HUDEP-2 (cell line): ENCODE measurements at regions not wholly inside any gene's neighbourhood (a gene's known extent, or its start where the extent isn't known, plus 50 kb on each side); places are given as distances from the start of the nearest gene placed in this dataset.

Experiments
- DNase-seq, 76 experiments: peaks; one replicate each; lab custom pipeline; 2025; ENCODE audit not compliant: unreplicated experiment in 76 of 76; lab: John Stamatoyannopoulos, UW

GRCh38 chr1:117678246-117678977 is 72.6 kb downstream of the TENT5C start:
- DNase-seq, result peak in 35 of 76 experiments; percentile 6 to 47 (median 27)

GRCh38 chr1:117679299-117679698 is 73.5 kb downstream of the TENT5C start:
- no peak for DNase-seq

DNA sequence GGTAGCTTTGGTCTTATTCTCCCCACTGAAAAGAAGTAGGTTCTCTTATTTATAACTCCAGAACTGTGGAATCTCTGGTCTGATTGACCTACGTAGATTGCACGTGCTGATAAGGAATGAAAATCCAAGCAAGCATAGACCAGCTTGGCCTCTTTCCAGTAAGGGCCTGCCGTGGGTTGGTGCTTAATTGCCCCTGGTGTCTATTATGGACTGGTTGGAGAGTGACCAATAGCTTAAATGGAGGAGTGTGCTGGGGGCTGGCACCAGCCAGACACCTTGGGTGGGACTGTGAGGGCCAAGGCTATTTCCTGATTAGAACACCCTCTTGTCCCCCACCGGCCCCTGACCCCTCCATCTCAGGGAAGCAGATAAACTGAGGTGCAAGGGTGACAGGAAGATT is 74.0 kb downstream of the TENT5C start:
- no peak for DNase-seq

- DNase-seq, result no peak
Measured at GRCh38 chr1:117680316-117681002, 74.6 kb downstream of the TENT5C start.

- no peak for DNase-seq
Measured at GRCh38 chr1:117681093-117681900, 75.4 kb downstream of the TENT5C start.

DNA sequence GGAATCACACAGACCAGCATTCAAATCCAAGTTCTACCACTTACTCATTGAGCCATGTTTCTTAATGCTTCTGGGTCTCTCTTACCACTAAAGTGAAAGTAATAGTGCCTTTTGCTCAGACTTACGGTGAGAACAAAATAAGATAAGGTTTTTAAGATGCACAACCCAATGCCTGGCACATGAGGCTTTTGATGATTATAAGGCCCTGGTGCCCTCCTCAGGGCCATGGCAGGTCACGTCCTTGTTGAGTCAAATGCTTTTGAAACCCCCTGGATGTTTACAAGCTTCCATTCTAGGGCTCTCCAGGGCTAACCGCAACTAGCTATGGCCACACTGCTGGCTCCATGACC is 76.0 kb downstream of the TENT5C start:
- DNase-seq, result no peak

- no peak for DNase-seq
Measured at GRCh38 chr1:117682372-117682771, 76.5 kb downstream of the TENT5C start.

GRCh38 chr1:117683571-117684285 is 77.9 kb downstream of the TENT5C start:
- no peak for DNase-seq

- no peak for DNase-seq
Measured at GRCh38 chr1:117685936-117686806, 80.3 kb downstream of the TENT5C start.

DNA sequence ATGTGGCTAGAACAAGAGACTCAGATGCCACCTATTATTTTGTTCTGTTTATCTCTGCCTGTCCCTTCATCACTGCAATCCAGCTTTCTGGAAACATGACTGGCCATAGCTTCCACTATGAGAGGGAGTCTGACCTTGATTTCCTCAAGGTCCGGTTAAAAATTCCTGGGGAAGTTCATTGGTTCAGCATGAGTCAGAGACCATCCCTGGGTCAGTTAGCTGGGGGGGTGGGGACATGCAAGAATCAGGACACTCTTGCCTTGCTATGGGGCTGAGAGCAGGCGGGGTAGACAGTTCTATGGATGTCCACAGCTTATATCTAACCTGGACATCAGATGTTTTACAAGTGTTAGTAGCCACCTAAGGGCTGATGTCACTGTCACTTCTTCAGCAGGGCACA is 81.1 kb downstream of the TENT5C start:
- DNase-seq, result no peak

GRCh38 chr1:117689997-117690625 is 84.3 kb downstream of the TENT5C start:
- DNase-seq, result no peak

DNA sequence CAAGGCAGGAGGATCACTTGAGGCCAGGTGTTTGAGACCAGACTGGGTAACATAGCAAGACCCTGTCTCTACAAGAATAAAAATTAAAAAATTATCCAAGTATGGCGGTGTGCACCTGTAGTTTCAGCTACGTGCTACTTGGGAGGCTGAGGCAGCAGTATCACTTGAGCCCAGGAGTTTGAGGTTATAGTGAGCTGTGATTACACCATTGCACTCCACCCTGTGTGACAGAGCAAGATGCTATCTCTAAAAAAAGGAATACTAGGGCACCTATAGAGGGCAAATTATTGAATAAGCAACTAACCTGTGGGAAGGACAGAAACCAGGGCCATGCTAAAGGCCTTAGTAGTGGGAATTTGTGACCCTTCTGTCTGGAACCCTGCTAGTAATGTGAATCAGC is 86.1 kb downstream of the TENT5C start:
- DNase-seq, result no peak

GRCh38 chr1:117694543-117694942 is 88.7 kb downstream of the TENT5C start:
- DNase-seq, result no peak

GRCh38 chr1:117695796-117696490 is 90.1 kb downstream of the TENT5C start:
- no peak for DNase-seq

- no peak for DNase-seq
Measured at GRCh38 chr1:117696561-117696960, 90.7 kb downstream of the TENT5C start.

GRCh38 chr1:117697220-117697781 is 91.5 kb downstream of the TENT5C start:
- no peak for DNase-seq

DNA sequence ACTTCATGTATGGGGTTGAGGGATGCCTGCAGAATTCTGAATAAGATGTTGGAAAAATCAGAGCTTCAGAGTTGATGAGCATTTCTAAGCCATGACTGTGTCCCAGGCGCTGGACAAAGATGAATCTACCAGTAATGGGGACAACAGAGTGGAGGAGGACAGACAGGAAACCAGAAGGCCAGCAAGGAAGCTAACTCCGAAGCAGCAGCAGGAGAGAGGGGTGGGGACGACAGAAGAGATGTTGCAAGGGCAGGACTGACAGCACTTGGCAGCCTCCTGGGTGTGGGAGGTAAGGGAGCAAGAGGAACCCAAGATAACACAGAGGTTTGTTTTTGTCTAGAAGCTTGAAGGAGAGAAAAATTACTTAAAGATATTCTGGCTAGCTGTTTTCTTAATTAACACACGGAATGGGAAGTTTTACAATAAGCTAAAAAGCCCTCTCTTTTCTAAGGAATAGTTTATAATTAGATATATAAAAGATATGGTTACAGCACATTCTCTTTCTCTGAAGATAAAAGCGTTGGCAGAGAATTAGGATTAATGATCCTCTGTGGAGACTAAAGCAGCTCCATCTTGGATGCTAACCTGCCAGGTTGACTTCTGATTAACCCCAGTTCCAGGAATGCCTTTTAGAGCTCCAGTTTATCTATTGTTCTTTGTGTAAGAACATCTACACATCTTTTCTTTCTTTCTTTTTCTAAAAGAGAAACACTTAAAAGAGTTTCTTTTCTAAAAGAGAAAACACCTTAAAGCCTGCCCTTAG is 92.7 kb downstream of the TENT5C start:
- DNase-seq, result peak in 10 of 76 experiments; percentile 2 to 41 (median 22)

DNA sequence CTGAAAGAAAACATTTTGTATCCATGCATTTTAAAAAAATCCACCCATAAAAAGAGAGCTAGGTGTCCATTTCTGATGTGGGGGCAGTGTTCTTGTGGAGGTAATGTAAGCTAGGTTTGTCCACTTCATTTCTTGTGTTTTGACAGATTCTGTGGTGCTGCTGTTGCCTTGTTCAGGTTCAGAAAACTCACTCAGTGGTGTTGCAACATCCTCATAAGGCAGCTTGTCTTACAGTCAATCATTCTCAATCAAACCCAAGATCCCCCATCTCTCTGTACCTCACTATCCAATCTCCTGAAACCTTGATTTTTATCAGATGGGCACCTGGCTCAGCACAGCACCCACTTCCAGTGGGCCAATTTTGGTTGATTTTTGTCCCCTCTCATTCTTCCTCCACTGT is 94.1 kb downstream of the TENT5C start:
- DNase-seq, result no peak
